Stimulated activated naive CD8-positive, alpha-beta T cell treated with anti-CD3 and anti-CD28 coated beads, Interleukin-15, Interleukin-2, amounts not matched to agents 100 ng/mL and 50 ng/mL, for 24 hours (primary cell): ENCODE measurements at regions not wholly inside any gene's neighbourhood (a gene's known extent, or its start where the extent isn't known, plus 50 kb on each side); places are given as distances from the start of the nearest gene placed in this dataset.

ENCODE experiments used
- H3K27ac Mint-ChIP-seq: one replicate; pipeline ENCODE4 v1.8.0; 2021; ENCODE audit warnings: mild to moderate bottlenecking, mixed read lengths
- H3K27me3 Mint-ChIP-seq: one replicate; pipeline ENCODE4 v1.8.0; 2021; ENCODE audit warnings: mixed read lengths
- H3K36me3 Mint-ChIP-seq: one replicate; pipeline ENCODE4 v1.8.0; 2021; ENCODE audit warnings: low read depth, mixed read lengths
- H3K4me1 Mint-ChIP-seq: one replicate; pipeline ENCODE4 v1.8.0; 2021; ENCODE audit warnings: low read depth, mixed read lengths
- H3K4me3 Mint-ChIP-seq: one replicate; pipeline ENCODE4 v1.8.0; 2021; ENCODE audit warnings: mild to moderate bottlenecking, mixed read lengths
- H3K9me3 Mint-ChIP-seq: one replicate; pipeline ENCODE4 v1.8.0; 2021; ENCODE audit warnings: mixed read lengths

DNA sequence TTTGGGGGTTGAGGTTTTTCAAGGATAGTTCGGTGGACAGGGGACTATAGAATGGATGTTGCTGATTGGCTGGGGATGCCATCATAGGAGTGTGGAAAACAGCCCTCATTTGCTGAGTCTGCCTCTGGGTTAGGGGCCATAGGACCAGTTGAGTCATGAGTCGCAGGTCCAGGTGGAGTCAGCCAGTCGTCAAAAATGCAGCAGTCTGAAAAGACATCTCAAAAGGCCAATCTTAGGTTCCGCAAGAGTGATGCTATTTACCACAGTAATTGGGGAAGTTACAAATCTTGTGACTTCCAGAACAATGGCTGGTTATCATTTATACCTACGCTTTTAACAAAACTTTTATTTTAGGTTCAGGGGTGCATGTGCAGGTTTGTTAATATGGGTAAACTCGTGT is 276.0 kb upstream of the DMRT1 start:
- no peak overlapping the region for H3K27ac Mint-ChIP-seq
- H3K4me3 Mint-ChIP-seq: no peak overlapping the region
- H3K27me3 Mint-ChIP-seq: no peaks in the 10 kb centered on the region
- H3K36me3 Mint-ChIP-seq: no peaks in the 10 kb centered on the region
- no peaks in the 10 kb centered on the region for H3K9me3 Mint-ChIP-seq
- peaks cover 16% of the 10 kb centered on the region for H3K4me1 Mint-ChIP-seq

DNA sequence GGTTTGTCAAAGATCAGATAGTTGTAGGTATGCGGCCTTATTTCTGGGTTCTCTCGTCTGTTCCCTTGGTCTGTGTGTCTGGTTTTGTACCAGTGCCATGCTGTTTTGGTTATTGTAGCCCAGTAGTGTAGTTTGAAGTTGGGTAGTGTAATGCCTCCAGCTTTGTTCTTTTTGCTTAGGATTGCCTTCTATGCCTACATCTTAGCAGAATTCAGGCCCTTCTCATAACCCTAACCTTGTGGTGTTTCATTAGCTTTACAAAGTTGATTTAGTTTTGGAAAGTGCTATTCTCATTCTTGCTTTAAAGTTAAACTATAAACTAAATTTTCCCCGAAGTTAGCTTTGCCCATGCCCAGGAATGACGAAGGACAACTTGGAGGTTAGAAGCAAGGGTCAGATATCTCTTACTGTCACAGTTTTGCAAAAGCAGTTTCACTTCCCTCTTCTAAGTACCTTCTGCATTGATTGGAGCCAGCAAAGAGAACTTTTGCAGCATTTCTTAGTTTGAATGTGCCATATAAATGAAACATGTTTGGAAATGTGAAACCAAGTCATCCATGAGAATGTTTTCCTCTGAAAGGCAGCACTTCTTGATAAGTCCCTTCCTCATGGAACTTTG is 274.3 kb upstream of the DMRT1 start:
- H3K27me3 Mint-ChIP-seq: no peaks in the 10 kb centered on the region
- H3K27ac Mint-ChIP-seq: no peak overlapping the region

DNA sequence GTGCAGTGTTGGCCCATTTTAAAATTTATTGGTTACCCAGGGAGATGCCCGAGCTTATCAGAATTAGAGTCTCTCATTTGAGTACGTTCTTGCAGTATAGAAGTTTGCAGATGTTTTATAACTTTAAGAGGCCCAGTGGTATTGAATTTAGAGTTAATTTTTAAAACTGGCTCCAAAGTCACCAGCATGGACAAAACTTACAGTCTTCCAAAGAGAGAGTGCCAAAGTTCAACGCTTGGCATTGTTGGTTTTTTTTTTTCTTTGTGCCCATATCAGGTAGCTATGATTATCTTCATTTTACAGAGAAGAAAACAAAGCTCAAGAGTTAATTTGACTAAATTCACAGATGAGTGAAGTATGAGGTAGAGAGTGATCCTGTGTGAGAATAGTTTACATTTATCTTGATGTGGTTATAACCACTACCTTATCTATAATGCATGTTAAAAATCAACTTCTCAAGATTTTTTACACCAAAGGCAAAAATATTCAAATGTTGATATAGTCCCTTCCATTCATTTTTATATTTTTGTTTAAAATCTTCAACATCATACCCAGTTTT is 273.7 kb upstream of the DMRT1 start:
- peaks cover 16% of the 10 kb centered on the region for H3K4me1 Mint-ChIP-seq
- no peak overlapping the region for H3K27ac Mint-ChIP-seq
- H3K9me3 Mint-ChIP-seq: no peaks in the 10 kb centered on the region
- H3K36me3 Mint-ChIP-seq: no peaks in the 10 kb centered on the region
- no peak overlapping the region for H3K4me3 Mint-ChIP-seq
- H3K27me3 Mint-ChIP-seq: no peaks in the 10 kb centered on the region

More for the DNA sequence above, 274.3 kb upstream of the DMRT1 start:
- Mint-ChIP-seq H3K9me3 (no peaks in the 10 kb centered on the region), H3K4me1 (peaks cover 16% of the 10 kb centered on the region), H3K36me3 (no peaks in the 10 kb centered on the region), H3K4me3 (no peak overlapping the region)

DNA sequence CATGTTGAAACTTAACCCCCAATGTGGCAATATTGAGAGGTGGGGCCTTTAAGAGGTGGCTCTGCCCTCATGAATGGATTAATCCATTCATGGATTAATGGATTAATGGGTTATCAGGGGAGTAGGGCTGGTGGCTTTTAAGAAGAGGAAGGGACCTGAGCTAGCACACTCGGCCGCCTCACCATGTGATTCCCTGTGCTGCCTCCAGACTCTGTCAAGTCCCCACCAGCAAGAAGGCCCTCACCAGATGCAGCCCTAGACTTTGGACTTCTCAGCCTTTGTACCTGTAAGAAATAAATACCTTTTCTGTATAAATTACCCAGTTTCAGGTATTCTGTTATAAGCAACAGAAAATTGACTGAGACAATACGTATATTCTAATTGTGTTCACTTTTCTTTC is 272.2 kb upstream of the DMRT1 start:
- Mint-ChIP-seq H3K27me3 (no peaks in the 10 kb centered on the region), H3K27ac (no peak overlapping the region), H3K36me3 (no peaks in the 10 kb centered on the region), H3K9me3 (no peaks in the 10 kb centered on the region), H3K4me1 (peaks cover 16% of the 10 kb centered on the region), H3K4me3 (no peak overlapping the region)

DNA sequence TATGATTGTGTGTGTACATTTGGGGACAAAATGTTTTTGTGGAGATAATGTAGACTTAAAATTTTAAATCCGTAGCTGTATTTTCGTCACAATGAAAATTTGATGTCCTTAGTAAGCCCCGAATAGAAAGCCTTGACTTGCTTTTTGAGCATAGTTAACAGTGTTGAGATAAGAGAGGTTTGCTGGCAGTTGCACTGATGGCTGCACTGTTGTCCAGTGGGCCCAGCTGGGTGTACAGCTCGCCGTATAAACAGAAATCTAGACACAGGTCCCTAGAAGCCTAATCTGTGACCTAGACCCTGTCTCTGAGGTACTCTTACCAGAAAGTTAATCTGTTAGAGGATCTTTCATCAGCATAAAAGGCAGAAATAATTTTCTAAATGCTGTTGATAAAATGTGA is 271.3 kb upstream of the DMRT1 start:
- Mint-ChIP-seq H3K4me1 (peaks cover 15% of the 10 kb centered on the region), H3K36me3 (no peaks in the 10 kb centered on the region), H3K27ac (no peak overlapping the region), H3K27me3 (no peaks in the 10 kb centered on the region), H3K9me3 (no peaks in the 10 kb centered on the region), H3K4me3 (no peak overlapping the region)

DNA sequence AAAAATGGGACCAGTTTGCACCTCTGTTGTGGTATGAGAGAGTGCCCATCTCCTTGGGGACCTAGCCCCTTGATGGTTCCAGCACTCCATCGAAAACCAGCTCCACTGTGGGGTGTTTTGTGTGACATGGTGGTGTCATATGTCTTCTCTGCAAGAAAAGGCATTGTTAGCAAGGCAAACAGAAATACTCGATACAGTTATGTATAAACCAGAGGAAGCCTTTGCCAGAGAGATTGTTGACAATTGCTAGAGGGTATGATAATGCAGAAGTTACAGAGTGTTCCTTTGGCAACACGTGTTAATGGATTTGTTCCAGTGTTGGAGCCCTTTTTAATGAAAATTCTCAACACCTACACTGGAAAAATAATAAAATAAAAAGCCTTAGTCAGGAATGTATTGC is 270.4 kb upstream of the DMRT1 start:
- Mint-ChIP-seq H3K27ac (no peak overlapping the region), H3K36me3 (no peaks in the 10 kb centered on the region), H3K4me3 (no peak overlapping the region), H3K4me1 (peaks cover 12% of the 10 kb centered on the region), H3K27me3 (no peaks in the 10 kb centered on the region), H3K9me3 (no peaks in the 10 kb centered on the region)

DNA sequence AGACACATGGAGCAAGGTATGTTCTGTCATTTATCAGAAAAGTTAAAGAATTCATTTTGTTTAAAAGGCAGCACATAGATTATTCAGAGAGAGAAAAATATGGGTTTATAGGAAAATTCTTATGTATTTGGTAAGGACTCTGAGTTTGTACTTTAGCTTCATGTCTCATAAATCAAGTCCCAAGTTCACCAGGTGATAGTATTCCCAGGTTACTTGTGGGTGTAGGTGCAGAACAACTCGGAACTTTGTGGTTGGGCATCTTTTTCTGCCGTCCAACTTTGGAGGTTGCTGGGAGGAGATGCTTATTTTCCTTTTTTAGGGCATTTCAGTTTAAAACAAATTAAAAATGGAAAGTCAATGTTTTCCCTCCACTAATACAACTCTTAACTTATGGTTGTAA is 269.8 kb upstream of the DMRT1 start:
- no peak overlapping the region for H3K27ac Mint-ChIP-seq
- no peaks in the 10 kb centered on the region for H3K9me3 Mint-ChIP-seq
- no peaks in the 10 kb centered on the region for H3K36me3 Mint-ChIP-seq
- no peaks in the 10 kb centered on the region for H3K27me3 Mint-ChIP-seq
- peaks cover 12% of the 10 kb centered on the region for H3K4me1 Mint-ChIP-seq
- no peak overlapping the region for H3K4me3 Mint-ChIP-seq

DNA sequence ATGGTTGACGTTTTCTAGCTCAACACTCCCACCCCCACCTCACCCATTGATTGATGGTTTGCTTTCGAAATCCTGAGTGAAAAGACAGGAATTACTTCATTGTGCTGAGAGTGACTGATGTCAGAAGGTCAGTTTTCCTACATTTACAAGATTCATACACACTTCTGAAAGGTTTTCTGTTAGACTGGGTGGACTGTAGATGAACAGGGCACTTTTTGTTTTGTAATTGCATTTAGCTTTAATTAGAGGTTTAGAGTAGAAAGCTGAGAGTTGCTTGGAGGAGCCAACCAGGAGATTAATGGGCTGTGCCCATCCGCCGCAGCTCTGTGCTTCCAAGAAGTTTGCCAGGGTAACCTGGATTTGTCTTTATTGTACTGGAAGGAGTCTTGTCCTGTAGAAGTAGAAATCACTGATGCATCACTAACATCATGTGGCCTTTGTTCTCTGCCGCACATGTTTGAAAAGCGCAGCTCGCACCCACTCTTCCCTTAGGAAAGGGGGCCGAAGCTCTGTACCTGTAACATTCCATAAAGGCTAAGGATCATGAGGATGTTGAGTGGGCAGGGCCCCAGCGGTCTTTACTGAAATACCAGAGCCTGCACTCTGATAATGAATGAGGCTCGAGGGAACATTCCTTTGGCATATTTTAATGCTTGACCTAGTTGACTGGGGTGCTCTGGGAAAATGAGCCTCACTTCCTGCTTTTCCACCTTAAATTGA is 267.6 kb upstream of the DMRT1 start:
- Mint-ChIP-seq H3K27me3 (no peaks in the 10 kb centered on the region), H3K27ac (no peak overlapping the region), H3K9me3 (no peaks in the 10 kb centered on the region), H3K4me3 (no peak overlapping the region), H3K4me1 (no peaks in the 10 kb centered on the region), H3K36me3 (no peaks in the 10 kb centered on the region)

DNA sequence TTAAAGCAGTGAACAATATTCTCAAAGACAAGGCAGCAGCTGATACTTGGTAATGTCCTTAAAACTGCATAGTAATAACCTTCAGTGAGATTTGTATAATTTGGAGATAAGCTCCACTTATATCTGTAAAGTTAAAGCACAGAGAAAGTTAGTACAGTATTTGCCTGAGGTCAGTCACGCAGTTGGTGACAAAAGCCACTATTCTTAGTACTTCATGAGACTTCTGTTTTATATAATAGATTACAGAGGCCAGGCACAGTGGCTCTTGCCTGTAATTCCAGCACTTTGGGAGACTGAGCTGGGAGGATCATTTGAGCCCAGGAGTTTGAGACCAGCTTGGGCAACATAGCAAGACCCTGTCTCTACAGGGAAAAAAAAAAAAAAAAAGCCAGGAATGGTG is 266.4 kb upstream of the DMRT1 start:
- Mint-ChIP-seq H3K36me3 (no peaks in the 10 kb centered on the region), H3K27me3 (no peaks in the 10 kb centered on the region), H3K4me3 (no peak overlapping the region), H3K9me3 (no peaks in the 10 kb centered on the region), H3K4me1 (no peaks in the 10 kb centered on the region), H3K27ac (no peak overlapping the region)

DNA sequence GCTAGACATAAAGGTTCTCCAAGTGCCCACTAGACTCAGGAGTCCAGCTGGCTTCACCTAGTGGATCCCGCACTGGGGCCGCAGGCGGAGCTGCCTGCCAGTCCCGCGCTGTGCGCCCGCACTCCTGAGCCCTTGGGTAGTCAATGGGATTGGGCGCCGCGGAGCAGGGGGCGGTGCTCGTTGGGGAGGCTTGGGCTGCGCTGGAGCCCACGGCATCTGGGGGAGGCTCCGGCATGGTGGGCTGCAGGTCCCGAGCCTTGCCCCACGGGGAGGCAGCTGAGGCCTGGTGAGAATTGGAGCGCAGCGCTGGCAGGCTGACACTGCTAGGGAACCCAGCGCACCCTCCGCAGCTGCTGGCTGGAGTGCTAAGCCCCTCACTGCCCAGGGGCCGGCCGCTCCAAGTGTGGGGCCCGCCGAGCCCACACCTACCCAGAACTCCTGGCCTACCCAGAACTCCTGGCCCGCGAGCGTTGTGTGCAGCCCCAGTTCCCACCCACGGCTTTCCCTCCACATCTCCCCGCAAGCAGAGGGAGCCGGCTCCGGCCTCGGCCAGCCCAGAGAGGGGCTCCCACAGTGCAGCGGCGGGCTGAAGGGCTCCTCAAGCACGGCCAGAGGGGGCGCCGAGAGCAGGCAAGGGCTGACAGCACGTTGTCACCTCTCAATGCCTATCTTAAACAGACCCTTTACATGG is 260.7 kb upstream of the DMRT1 start:
- Mint-ChIP-seq H3K36me3 (no peaks in the 10 kb centered on the region), H3K9me3 (no peaks in the 10 kb centered on the region), H3K4me1 (no peaks in the 10 kb centered on the region), H3K27me3 (no peaks in the 10 kb centered on the region), H3K27ac (no peak overlapping the region), H3K4me3 (no peak overlapping the region)

DNA sequence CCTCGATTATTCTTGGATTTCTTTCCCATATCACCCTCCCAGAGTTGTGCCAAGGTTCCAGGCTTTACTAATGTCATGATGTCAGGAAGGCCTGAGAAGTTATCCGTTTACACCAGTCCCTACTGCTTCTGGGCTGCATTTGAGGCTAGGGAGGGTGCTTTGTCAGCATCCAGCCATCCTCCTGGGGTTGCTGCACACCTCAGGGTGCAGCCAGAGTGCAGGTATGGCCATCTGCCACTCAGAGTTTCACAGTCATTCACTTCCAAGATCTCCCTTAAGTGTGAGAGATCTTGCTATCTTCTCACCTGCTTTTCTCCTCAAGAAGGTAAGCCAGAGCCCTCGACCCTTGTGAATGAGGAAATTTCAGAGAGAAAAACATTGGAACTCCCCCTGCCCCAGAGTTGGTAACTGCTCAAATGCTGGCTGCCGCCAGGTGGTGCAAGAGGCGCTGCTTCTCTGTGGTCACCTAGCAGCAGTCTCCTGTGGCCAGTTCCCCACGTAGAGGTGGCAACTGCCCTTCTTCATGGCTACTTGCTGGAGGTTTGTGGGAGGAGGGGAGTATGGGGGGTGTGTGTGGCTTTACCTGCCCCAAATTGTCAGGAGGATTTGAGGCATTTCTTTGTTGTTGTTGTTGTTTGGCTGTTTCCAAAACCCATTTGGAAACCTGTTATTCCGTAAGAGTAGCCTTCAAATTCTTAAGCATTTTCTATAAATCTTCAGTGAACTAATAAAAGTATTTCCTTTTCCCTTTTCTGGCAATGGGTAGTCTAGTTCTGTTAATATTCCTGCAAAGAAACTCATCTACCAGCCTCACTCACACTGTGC is 259.6 kb upstream of the DMRT1 start:
- H3K27ac Mint-ChIP-seq: no peak overlapping the region
- H3K4me1 Mint-ChIP-seq: no peaks in the 10 kb centered on the region
- no peaks in the 10 kb centered on the region for H3K36me3 Mint-ChIP-seq
- H3K4me3 Mint-ChIP-seq: no peak overlapping the region
- no peaks in the 10 kb centered on the region for H3K27me3 Mint-ChIP-seq
- H3K9me3 Mint-ChIP-seq: no peaks in the 10 kb centered on the region

DNA sequence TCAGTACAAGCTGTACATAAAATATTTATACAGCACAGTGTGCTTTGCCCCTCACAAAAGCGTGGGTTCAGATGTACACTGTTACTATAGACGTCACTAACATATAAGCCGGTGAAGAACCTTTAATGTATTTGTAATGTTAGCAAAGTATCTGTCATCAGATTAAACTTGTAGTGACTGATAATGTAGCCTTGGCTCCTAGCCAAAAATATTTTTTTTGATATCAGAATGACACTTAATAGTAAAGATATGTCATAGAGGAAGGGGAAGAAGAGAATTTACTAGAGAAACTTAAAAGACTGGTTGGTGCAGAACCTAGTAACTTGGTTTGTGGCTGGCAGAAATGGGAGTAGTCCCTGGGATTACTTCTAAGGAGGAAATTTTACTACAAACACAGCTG is 258.7 kb upstream of the DMRT1 start:
- Mint-ChIP-seq H3K27me3 (no peaks in the 10 kb centered on the region), H3K27ac (no peak overlapping the region), H3K4me3 (no peak overlapping the region), H3K36me3 (no peaks in the 10 kb centered on the region), H3K9me3 (no peaks in the 10 kb centered on the region), H3K4me1 (no peaks in the 10 kb centered on the region)

DNA sequence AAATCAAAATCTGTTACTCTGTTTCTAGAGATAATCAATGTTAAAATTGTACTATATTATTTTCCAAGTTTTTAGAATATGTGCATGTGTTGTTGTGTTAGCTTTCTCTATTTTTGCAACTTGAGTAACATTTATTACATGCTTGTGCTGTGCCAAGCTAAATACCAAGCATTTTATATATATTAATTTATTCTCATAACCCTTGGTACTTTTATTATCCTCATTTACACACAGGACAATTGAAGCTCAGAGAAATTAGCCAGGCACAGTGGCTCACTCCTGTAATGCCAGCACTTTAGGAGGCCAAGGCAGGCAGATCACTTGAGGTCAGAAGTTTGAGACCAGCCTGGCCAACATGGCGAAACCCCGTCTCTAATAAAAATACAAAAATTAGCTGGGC is 254.0 kb upstream of the DMRT1 start:
- no peaks in the 10 kb centered on the region for H3K9me3 Mint-ChIP-seq

DNA sequence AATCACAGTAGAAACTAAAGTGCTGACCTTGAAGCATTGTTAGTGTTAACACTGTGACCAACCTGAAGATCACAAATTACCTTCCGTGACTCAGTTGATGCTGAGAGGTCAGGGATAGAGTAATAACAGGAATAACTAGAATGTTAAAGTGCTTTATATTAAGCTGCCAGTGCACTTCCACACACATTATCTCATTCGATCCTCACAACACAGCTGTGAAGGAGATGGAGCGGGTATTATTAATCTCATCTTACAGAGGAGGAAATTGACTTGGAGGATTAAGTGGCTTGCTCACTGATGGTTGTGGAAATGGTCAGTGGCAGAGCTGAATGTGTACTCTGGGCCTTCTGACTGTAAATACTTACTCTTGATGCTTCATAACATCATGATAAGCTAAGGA is 252.5 kb upstream of the DMRT1 start:
- no peaks in the 10 kb centered on the region for H3K27me3 Mint-ChIP-seq
- no peaks in the 10 kb centered on the region for H3K9me3 Mint-ChIP-seq
- H3K4me3 Mint-ChIP-seq: no peak overlapping the region
- no peaks in the 10 kb centered on the region for H3K36me3 Mint-ChIP-seq
- peaks cover 10% of the 10 kb centered on the region for H3K4me1 Mint-ChIP-seq
- peak overlapping the region; percentile 2 for H3K27ac Mint-ChIP-seq

More for the DNA sequence above, 254.0 kb upstream of the DMRT1 start:
- Mint-ChIP-seq H3K27ac (no peak overlapping the region), H3K36me3 (no peaks in the 10 kb centered on the region), H3K4me1 (peaks cover 10% of the 10 kb centered on the region), H3K27me3 (no peaks in the 10 kb centered on the region), H3K4me3 (no peak overlapping the region)

DNA sequence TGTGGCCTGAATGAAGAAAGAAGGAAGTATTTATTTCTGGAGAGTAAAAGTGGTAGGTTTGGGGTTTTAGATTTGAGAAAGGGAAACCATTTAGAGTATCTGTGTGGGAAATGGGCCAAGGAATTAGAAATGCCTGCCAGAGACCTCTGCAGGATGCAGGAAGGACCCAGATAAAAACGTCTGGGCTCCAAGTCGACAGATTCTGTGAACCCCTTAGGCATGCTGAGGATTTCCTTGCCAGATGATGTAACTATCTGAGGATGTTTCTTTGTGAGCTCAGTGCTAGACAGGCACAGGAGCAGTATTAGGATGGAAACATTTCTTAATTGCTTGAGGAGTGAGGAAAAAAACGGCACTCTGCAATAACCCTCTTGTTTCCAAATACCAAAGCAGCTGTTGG is 251.8 kb upstream of the DMRT1 start:
- no peaks in the 10 kb centered on the region for H3K36me3 Mint-ChIP-seq
- H3K9me3 Mint-ChIP-seq: no peaks in the 10 kb centered on the region
- H3K27me3 Mint-ChIP-seq: no peaks in the 10 kb centered on the region
- peak overlapping the region; percentile 2 for H3K27ac Mint-ChIP-seq
- no peak overlapping the region for H3K4me3 Mint-ChIP-seq
- peaks cover 10% of the 10 kb centered on the region for H3K4me1 Mint-ChIP-seq
